ENCODE measurements at regions not wholly inside any gene's neighbourhood (a gene's known extent, or its start where the extent isn't known, plus 50 kb on each side); places are given as distances from the start of the nearest gene placed in this dataset.

DNA sequence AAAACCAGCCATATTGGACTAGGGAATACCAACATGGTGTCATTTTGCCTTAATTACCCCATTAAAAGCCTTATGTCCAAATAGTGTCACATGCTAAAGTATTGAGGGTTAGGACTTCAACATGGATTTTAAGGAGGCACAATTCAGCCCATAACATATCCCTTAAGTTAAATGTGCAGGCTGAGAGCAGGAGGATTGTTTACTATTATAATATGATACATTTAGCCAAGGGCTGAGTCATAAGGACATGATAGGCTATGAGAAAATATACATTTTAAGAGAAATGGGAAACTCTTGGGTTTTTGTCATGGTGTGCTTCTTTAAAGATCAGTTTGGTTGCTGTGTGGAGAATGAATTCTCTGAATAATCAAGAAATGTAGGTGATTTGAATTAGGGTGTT lies 136.8 kb downstream of the RDH14 start:
- DNase-seq = no peak

GRCh38 chr2:18422432-18423165 lies 137.9 kb downstream of the RDH14 start:
- DNase-seq = peak in 1 of 3 experiments; percentile 36

DNA sequence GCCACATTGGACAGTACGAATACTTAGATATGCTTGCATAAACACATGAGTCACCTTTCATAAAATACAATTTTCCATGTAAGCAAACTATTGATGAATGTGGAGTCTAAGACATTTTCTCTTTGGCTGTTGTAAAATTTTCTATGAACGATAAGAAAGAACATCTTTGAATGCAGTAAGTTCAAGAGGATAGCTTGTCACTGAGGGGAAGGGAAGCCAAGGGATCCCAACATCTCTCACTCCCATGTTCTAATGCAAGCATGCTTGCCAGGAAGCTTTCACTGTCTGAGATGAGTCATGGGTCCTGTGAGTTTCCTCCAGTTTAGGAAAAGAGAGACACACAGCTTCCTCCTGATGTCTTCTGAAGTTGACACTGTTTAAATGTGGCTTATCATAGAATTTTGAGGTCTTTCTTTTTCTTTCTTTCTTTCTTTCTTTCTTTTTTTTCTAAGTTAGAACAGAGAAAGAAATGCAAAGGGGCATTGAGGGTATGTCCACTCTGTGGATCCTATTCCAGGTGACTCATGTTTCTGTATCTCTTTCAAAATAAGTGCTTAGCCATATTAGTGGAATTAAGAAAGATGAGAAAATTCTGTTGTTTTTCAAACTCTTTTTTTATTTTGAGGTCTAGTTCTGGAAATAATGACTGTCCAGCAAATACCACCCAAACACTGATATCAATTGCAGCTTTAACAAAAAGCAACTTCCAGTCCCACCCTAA lies 146.6 kb downstream of the RDH14 start:
- no peak for DNase-seq

GRCh38 chr2:18412980-18413675 lies 147.3 kb downstream of the RDH14 start:
- DNase-seq = no peak

- DNase-seq = no peak
Measured at GRCh38 chr2:18411626-18412025, 148.8 kb downstream of the RDH14 start.

GRCh38 chr2:18410543-18410942 lies 149.9 kb downstream of the RDH14 start:
- no peak for DNase-seq

GRCh38 chr2:18408638-18409037 lies 151.8 kb downstream of the RDH14 start:
- no peak for DNase-seq

DNA sequence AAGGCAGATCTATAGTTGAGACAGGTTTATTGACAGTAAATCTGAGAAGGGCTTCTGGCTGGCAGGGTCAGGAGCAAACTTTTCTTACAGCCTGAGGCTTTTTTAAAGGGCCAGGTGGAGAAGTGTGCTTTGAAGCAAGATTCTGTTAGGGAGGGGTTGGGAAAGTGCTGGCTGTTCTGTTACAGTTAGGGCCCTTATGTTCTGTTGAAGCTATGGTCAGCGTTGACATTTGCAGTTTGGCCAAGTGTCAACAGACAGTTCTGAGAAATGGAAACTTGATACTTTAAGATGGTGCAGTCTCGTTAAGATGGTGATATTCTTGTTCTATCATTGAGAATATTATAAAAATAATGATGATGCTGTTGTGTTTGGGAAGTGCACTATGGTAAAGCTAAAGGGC lies 154.2 kb downstream of the RDH14 start:
- no peak for DNase-seq

- DNase-seq = peak in 1 of 3 experiments; percentile 13
Measured at GRCh38 chr2:18404708-18405107, 155.7 kb downstream of the RDH14 start.

DNA sequence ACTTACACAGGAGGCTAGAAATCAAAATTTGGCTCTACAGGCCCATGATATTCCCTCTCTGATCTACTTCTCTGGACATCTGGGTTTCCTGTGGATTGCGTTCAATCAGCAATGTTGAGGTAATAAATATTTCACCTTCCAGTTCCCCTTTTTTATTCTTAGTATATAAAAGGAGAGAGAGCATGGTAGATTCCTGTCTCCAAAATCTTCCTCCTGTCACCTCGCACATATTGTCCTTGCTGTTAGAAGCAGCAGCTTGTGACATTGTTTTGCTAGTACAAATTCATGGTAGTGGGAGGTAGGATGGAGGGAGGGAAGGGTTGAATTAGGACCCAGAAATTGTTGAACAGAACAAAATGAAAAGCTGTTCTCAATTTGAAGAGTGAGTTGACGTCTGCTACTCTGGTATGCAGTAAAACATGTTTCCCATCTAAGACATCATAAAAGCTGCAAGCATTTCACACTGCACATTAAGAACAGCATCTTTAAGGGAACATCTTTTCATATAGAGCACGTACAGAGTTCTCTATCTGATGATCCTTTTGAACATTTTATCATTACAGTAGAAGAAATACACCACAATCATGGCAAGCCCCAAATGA lies 156.4 kb downstream of the RDH14 start:
- DNase-seq = no peak

- DNase-seq = no peak
Measured at GRCh38 chr2:18402831-18403230, 157.6 kb downstream of the RDH14 start.

GRCh38 chr2:18401471-18401870 lies 159.0 kb downstream of the RDH14 start:
- DNase-seq = no peak

DNA sequence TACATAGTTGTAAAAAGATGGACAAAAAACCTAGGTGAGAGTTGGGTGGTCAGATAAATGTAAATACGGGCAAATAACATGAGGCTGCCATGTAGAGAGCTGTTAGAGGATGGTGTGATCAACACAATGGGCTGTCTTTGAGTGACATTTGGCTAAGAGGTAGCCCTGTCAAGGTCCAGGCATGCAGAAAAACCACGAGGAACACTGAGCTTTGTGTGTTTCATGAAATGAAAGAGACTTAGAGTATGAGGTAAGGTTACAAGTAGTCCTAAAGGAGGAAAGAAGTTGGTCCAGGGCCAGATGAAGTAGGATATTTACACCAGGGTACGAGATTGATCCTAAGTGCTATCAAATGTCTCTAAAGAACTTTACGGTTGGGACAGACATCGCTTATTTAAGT lies 160.9 kb downstream of the RDH14 start:
- DNase-seq = no peak

DNA sequence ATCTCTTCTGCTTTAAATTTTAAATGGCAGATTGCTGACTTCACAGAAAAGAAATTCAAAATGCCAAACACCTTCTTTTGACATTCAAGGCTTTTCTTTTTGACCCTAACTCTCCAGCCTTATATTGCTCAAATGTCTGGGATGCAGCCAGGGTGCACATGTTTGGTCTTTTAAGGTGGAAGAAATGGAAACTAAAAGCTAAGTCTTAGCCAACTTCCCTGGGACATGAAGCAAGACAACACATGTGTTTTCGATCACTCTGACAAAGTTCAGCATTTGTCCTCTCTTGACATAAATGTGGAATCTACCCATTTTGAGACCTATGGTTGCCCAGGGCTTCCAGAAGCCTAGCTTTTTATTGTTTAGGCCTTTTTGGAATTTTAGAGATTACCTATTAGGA lies 161.6 kb downstream of the RDH14 start:
- DNase-seq = no peak

- no peak for DNase-seq
Measured at GRCh38 chr2:18396329-18397010, 164.0 kb downstream of the RDH14 start.

DNA sequence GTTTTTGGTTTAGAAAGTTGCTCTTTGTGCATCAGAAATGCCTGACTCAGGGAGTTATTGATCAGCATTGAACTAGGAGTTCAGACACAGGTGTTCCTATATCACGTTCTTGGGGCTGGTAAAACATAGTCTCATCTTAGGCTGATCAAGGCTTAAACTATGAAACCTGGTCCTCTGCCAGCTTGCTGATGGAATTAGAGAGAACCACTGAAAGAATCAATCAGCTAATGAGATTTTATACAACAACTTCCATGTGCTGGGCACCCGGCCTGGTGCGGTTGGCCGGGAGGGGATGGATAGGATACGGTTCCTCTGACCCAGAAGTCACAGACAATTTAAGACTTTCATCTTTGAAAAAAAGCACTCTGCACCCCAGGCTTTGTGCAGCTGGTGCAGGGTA lies 164.9 kb downstream of the RDH14 start:
- no peak for DNase-seq

- DNase-seq = peak; percentile 67 to 83 (median 67)
Measured at GRCh38 chr2:18387441-18388206, 172.8 kb downstream of the RDH14 start.

- DNase-seq = no peak
Measured at GRCh38 chr2:18384242-18384641, 176.2 kb downstream of the RDH14 start.

- no peak for DNase-seq
Measured at GRCh38 chr2:18381386-18381785, 179.1 kb downstream of the RDH14 start.

DNA sequence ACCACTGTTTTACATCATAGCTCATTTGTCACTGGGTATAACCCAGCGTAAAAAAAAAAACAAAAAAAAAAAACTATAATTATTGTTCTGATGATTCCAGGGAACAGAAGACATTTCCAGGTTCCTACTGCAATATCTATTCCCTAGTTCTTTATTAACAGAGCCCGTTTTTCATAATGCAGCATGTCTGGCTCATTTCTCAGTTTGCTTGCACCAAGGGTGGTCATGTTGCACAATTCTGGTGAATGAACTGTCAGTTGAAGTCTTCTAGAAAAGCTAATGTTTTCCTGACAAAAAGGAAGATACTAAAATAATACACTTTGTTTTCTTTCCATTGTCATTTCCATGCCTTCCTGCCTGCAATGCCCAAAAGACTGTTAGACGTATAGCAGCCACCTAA lies 180.1 kb downstream of the RDH14 start:
- no peak for DNase-seq

GRCh38 chr2:18379870-18380269 lies 180.6 kb downstream of the RDH14 start:
- DNase-seq = peak in 2 of 3 experiments; percentile 11 to 46

Measured in NCI-H1417 (cell line).